RPMI7951 (cell line): ENCODE measurements at regions not wholly inside any gene's neighbourhood (a gene's known extent, or its start where the extent isn't known, plus 50 kb on each side); places are given as distances from the start of the nearest gene placed in this dataset.
"Not testable (repeated sequence)": the region's sequence is repeated elsewhere in the genome, so short reads cannot be mapped to it uniquely, and the experiment has no call there.

Experiments
- DNase-seq: peaks from one replicate; pipeline ENCODE4 v3.0.0-alpha.2; 2012; ENCODE audit warnings: low read depth

DNA sequence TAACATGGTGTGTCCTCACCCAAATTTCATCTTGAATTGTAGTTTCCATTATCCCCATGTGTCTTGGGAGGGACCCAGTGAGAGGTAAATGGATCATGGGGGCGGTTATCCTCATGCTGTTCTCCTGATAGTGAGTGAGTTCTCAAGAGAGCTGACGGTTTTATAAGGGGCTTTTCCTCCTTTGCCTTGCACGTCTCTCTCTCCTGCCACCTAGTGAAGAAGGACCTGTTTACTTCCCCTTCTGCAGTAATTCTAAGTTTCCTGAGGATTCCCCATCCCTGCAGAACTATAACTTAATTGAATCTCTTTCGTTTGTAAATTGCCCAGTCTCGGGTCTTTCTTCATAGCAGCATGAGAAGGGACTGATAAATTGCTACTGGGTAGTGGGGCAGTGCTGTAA lies 789.3 kb downstream of the FRK start:
- peak; percentile 4 for DNase-seq

DNA sequence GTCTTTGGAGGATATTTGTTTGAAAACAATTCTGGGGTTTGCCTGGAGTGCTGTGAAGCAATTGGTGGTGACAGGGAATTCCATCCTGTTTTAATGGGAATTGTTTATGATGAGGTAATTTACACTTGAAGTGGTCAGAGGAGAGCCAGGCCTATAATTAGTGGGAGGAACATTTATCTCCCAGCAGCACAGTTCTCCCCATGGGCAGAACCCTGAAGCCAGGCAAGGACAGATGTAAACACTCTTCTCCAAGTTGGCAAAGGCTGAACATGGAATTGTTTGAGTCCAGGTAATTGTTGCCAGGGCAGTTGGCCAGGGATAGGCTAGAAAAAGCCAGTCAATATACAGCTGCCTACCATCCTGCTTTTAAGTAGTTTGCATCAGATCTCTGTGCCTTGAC lies 789.7 kb downstream of the FRK start:
- DNase-seq: no peak

DNA sequence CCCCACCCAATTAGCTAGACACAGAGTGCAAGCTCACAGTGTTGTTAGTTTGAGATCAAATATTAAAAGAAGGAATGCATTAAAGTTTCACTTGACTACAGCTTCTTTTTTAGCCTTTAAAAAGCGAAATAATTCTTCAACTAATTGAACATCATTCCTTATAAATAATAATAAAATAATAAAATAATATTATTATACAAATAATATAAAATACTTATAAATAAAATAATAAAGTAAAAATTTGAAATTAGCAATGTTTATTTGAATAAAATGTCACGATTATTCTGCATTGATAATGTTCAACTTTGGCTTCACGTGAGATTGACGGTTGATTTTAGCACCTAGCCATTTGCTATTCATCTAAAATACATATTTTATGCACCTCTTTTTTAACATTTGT lies 819.3 kb downstream of the FRK start:
- DNase-seq: no peak

DNA sequence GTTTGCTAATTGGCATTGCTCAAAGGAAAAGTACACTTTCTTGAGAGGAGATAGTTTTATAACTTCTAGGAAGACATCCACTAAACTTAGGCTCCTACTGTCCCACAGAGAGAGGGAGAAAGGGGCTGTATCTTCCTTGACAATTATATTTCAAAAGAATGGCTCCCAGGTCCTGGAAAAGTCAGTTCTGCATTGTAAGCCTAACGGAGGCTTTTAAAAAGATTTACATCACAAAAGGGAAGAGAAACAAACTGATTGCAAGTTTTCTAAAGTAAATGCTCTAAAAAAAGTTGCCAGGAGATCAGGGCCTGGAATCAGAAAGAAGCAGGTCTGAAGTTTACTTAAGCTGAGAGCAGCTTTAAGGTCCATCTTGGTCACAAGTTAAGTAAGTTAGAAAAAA lies 839.5 kb downstream of the FRK start:
- no peak for DNase-seq

DNA sequence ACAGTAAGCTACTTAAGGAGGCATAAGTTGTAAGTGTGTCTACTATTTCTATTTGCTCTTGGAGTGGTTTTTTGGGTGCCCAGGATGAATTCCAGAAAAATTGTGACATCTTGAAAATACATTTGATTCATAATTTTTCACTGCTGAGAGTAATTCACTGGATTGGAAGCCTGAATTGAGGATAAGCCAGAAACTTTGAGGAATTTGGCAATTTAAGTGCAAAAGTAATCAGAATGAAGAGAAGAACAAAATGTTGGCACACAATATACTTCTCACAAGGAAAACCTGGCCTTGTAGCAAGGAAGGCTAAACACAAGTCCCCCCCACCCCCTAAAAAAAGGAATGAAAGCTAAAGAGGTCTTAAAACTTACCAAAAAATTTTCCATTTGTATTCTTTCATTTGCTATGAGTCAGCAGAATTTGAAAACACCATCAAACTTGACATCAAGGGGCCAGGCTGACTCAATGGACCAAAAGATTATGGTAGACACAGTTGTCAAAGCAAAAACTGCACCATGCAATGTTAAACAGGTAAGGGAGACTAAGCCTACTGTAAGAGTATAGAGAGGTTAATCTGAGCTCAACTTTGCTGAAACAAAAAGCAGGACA lies 840.0 kb downstream of the FRK start:
- no peak for DNase-seq

GRCh38 chr6:115219645-115220044 lies 841.0 kb downstream of the FRK start:
- DNase-seq: no peak

GRCh38 chr6:115216835-115217234 lies 843.9 kb downstream of the FRK start:
- DNase-seq: no peak

DNA sequence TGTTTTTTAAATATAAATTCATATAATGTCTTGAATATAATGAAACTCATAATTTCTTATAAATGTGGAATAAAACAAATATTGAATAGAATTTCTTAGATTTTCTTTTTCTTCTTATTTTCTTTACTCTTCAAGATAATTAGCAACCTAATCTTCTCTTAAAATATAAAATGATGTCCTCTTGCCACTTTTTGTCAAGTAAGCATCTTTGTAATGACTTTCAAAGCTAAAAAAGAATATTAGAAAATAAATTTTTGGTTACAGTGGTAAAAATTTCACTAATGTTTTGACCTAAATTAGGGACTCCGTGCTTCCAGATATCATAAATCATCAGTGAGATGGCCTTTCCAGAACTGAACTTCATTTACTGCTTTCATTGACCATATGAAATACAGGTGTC lies 846.4 kb downstream of the FRK start:
- no peak for DNase-seq

GRCh38 chr6:115203381-115203780 lies 857.3 kb downstream of the FRK start:
- DNase-seq: no peak

GRCh38 chr6:115194981-115195638 lies 852.3 kb upstream of the HS3ST5 start:
- no peak for DNase-seq

- DNase-seq: no peak
Observed at GRCh38 chr6:115191989-115192388, 849.2 kb upstream of the HS3ST5 start.

GRCh38 chr6:115190534-115190933 lies 847.7 kb upstream of the HS3ST5 start:
- DNase-seq: no peak

- DNase-seq: not testable (repeated sequence)
Observed at GRCh38 chr6:115175456-115175855, 832.6 kb upstream of the HS3ST5 start.

- DNase-seq: not testable (repeated sequence)
Observed at GRCh38 chr6:115165912-115166311, 823.1 kb upstream of the HS3ST5 start.

DNA sequence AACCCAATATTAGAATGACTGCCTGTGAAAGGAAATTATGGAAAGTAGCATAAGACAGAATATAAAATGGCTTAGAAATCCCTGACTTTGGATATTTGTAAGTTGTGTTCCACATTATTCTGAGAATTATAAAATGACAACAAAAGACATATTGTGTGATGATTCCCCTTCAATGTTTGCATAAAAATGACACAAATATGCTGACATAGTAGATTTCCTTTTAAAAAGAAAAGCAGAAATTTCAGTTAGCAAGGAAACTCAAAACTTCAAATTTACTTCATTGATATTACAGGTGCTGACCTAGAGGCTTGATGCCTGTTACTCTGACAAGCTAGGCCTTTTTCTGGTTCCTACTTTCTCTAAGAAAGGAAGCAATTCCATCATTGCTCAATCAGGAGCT lies 816.9 kb upstream of the HS3ST5 start:
- no peak for DNase-seq

GRCh38 chr6:115137910-115138309 lies 795.1 kb upstream of the HS3ST5 start:
- no peak for DNase-seq

DNA sequence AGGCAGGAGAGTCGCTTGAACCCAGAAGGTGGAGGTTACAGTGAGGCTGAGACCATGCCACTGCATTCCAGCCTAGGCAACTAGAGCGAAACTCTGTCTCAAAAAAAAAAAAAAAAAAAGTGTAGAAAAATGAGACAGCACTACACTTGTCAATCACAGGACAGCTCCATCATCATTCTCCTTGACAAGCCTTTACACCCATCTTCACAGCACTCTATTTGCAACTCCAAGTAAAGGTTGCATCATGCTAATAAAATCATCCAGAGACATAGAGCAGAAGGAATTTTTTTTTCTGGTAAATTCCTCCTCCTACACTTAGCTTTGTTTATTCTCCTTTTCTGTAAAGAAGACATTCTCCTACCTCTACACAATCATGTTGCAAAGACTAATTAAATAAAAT lies 791.0 kb upstream of the HS3ST5 start:
- no peak for DNase-seq

- no peak for DNase-seq
Observed at GRCh38 chr6:115131709-115132490, 789.1 kb upstream of the HS3ST5 start.

GRCh38 chr6:115121513-115121912 lies 778.7 kb upstream of the HS3ST5 start:
- DNase-seq: not testable (repeated sequence)

DNA sequence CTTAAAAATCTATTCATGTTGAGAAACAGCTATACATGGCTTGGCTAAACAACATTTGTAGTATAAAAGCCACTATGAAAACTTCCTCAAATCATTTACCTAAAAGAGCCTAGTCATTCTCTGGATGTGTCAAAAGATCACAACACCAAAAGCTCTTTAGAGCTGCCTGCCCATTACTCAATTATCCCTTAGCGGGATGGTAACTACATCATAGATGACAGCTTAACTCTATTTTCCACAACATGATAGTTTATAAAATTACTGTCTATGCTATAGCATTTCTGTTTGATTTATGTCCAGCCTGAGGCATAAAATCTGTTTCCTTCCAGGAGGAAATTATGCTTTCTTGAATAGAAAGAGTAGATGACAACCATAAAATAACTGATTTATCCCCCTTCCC lies 777.6 kb upstream of the HS3ST5 start:
- DNase-seq: no peak

GRCh38 chr6:115091461-115091860 lies 748.6 kb upstream of the HS3ST5 start:
- no peak for DNase-seq

DNA sequence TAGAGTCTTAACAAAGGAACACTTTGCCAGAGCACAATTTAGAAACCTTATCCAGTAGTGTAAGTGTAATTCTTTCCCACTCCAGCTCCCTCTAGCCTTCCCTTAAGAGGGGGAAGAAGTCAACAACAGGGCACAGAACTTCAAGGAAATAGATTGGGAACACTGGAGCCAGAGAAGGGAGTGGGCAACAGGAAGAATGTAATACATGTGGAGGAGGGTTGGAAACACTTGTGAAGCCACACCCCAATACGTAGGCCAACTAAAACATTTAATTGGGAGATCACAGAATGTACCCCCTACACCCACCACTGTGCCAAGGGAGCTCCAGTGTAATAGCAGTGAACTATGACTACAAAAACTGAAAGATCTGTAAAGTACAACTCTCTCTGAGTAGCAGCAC lies 735.7 kb upstream of the HS3ST5 start:
- DNase-seq: no peak

GRCh38 chr6:115071962-115072361 lies 729.1 kb upstream of the HS3ST5 start:
- DNase-seq: no peak
